SU-DHL-6 (cell line): ENCODE measurements at regions not wholly inside any gene's neighbourhood (a gene's known extent, or its start where the extent isn't known, plus 50 kb on each side); places are given as distances from the start of the nearest gene placed in this dataset.

Experiments
- H2AFZ ChIP-seq: fragments of 200-600 bp; sonication (generic); 2 replicates; pipeline ENCODE4 v1.6.1; 2014; ENCODE audit warnings: low read depth, mild to moderate bottlenecking, moderate library complexity, mixed read lengths, antibody characterized with exemption, low read length; ENCODE audit not compliant: severe bottlenecking
- H3F3A ChIP-seq: fragments of 200-600 bp; shearing (Covaris generic); 2 replicates; pipeline ENCODE4 v1.6.0; 2016; ENCODE audit warnings: antibody characterized with exemption, mild to moderate bottlenecking; ENCODE audit not compliant: insufficient read depth
- H3K27ac ChIP-seq: fragments of 200-600 bp; sonication (generic); 2 replicates; pipeline ENCODE4 v1.5.1; 2016; ENCODE audit warnings: low read depth, mild to moderate bottlenecking, low read length, moderate library complexity, mixed read lengths
- H3K27me3 ChIP-seq: fragments of 200-600 bp; sonication (generic), shearing (Covaris generic); 2 replicates; pipeline ENCODE4 v1.6.0; 2014; ENCODE audit warnings: mild to moderate bottlenecking, low read length
- H3K36me3 ChIP-seq: fragments of 200-600 bp; sonication (generic); 2 replicates; pipeline ENCODE4 v1.6.1; 2014; ENCODE audit warnings: mild to moderate bottlenecking, low read length, mixed read lengths
- H3K4me2 ChIP-seq: fragments of 300-600, 200-600 bp; shearing (Covaris generic), sonication (generic); 2 replicates; pipeline ENCODE4 v1.6.0; 2014; ENCODE audit warnings: low read length, low read depth, mild to moderate bottlenecking; ENCODE audit not compliant: poor library complexity, severe bottlenecking
- H3K4me3 ChIP-seq: fragments of 200-600 bp; sonication (generic); 2 replicates; pipeline ENCODE4 v1.5.1; 2014; ENCODE audit warnings: antibody characterized with exemption, low read length, mild to moderate bottlenecking, mixed read lengths; ENCODE audit not compliant: insufficient read depth, poor library complexity, severe bottlenecking
- H3K79me2 ChIP-seq: fragments of 200-600 bp; sonication (generic); 2 replicates; pipeline ENCODE4 v1.6.1; 2014; ENCODE audit warnings: mild to moderate bottlenecking, low read length, moderate library complexity; ENCODE audit not compliant: insufficient read depth
- H3K9ac ChIP-seq: fragments of 200-600 bp; sonication (generic); 2 replicates; pipeline ENCODE4 v1.7.0; 2014; ENCODE audit warnings: mild to moderate bottlenecking, low read length
- H3K9me2 ChIP-seq: fragments of 200-600 bp; sonication (generic); replicated peaks from 2 replicates; pipeline ENCODE4 v1.6.1; 2014; ENCODE audit warnings: low read length; ENCODE audit not compliant: insufficient read depth
- H3K9me3 ChIP-seq: fragments of 200-600 bp; sonication (generic); 2 replicates; pipeline ENCODE4 v1.6.1; 2014; ENCODE audit warnings: low read length, mixed read lengths; ENCODE audit not compliant: insufficient read depth
- H4K20me1 ChIP-seq: fragments of 200-600 bp; sonication (generic); 2 replicates; pipeline ENCODE4 v1.6.1; 2014; ENCODE audit warnings: low read depth, mild to moderate bottlenecking, antibody characterized with exemption, low read length, moderate library complexity, mixed read lengths
- EZH2phosphoT487 ChIP-seq: fragments of 200-600 bp; sonication (generic), shearing (Covaris generic); conservative IDR thresholded peaks from 2 replicates; pipeline ENCODE4 v1.6.1; 2018; ENCODE audit warnings: mild to moderate bottlenecking, antibody characterized with exemption, low read length, moderate library complexity, mixed read lengths
- TF ChIP-seq, protein P1 (sequence below): fragments of 200-600 bp; sonication (generic); IDR thresholded peaks from one replicate; pipeline ENCODE4 v1.5.1; 2017; ENCODE audit warnings: antibody characterized with exemption, mild to moderate bottlenecking, low read length, moderate library complexity; ENCODE audit not compliant: insufficient read depth, poor library complexity, severe bottlenecking

- H3K9me3 ChIP-seq, result no peaks in the 10 kb centered on the region
- H3K27ac ChIP-seq, result no peak overlapping the region
- no peak overlapping the region for H3K9ac ChIP-seq
- no peak overlapping the region for H3K4me3 ChIP-seq
- H4K20me1 ChIP-seq, result no peaks in the 10 kb centered on the region
- no peak overlapping the region for H3K4me2 ChIP-seq
- no peaks in the 10 kb centered on the region for H3K9me2 ChIP-seq
- H3K79me2 ChIP-seq, result no peaks in the 10 kb centered on the region
- no peaks in the 10 kb centered on the region for H3K36me3 ChIP-seq
- TF ChIP-seq, protein P1, sequence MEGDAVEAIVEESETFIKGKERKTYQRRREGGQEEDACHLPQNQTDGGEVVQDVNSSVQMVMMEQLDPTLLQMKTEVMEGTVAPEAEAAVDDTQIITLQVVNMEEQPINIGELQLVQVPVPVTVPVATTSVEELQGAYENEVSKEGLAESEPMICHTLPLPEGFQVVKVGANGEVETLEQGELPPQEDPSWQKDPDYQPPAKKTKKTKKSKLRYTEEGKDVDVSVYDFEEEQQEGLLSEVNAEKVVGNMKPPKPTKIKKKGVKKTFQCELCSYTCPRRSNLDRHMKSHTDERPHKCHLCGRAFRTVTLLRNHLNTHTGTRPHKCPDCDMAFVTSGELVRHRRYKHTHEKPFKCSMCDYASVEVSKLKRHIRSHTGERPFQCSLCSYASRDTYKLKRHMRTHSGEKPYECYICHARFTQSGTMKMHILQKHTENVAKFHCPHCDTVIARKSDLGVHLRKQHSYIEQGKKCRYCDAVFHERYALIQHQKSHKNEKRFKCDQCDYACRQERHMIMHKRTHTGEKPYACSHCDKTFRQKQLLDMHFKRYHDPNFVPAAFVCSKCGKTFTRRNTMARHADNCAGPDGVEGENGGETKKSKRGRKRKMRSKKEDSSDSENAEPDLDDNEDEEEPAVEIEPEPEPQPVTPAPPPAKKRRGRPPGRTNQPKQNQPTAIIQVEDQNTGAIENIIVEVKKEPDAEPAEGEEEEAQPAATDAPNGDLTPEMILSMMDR, result no peak
- no peak for TF ChIP-seq EZH2phosphoT487
- H2AFZ ChIP-seq, result no peak overlapping the region
- no peaks in the 10 kb centered on the region for H3F3A ChIP-seq
- H3K27me3 ChIP-seq, result no peaks in the 10 kb centered on the region
These were observed 281.6 kb downstream of the PBX3 start for GRCh38 chr9:126028746-126029145.

DNA sequence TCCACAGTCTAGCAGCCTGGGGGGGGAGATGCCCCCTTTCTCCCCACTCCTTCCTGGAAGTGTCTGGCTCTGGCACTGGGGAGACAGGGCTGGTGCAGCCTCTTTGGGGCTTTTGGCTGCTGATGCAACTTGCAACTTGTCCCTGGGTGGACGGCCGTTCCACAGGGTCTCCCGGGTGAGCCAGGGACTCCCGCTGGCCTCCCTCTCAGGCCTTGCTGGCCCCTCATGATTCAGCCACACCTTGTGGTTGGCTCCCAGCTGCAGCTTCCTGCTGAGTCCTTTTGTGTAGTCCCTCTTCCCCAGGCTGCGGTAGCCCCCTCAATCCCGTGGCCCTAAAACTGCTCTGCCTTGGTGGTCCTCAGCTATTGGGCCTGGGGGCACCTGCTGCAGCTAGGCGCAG, 283.5 kb downstream of the PBX3 start:
- Histone ChIP-seq H3K36me3 (no peaks in the 10 kb centered on the region), H4K20me1 (no peaks in the 10 kb centered on the region), H3K4me2 (no peak overlapping the region), H3K27ac (no peak overlapping the region), H3K9ac (no peak overlapping the region), H3K9me3 (no peaks in the 10 kb centered on the region), H3K4me3 (no peak overlapping the region), H3K27me3 (no peaks in the 10 kb centered on the region), H2AFZ (no peak overlapping the region), H3K9me2 (no peaks in the 10 kb centered on the region), H3F3A (no peaks in the 10 kb centered on the region), H3K79me2 (no peaks in the 10 kb centered on the region)
- no peak for TF ChIP-seq EZH2phosphoT487
- TF ChIP-seq, protein P1, result no peak

GRCh38 chr9:126031116-126031515, 283.9 kb downstream of the PBX3 start:
- TF ChIP-seq, protein P1, result no peak
- TF ChIP-seq EZH2phosphoT487, result no peak
- H2AFZ ChIP-seq, result no peak overlapping the region

More at GRCh38 chr9:126031116-126031515, 283.9 kb downstream of the PBX3 start:
- Histone ChIP-seq H3K9me2 (no peaks in the 10 kb centered on the region), H3K36me3 (no peaks in the 10 kb centered on the region), H3K9ac (no peak overlapping the region), H3K4me2 (no peak overlapping the region), H3F3A (no peaks in the 10 kb centered on the region), H3K4me3 (no peak overlapping the region), H3K9me3 (no peaks in the 10 kb centered on the region), H3K27ac (no peak overlapping the region), H4K20me1 (no peaks in the 10 kb centered on the region), H3K27me3 (no peaks in the 10 kb centered on the region), H3K79me2 (no peaks in the 10 kb centered on the region)
